ENCODE measurements at regions not wholly inside any gene's neighbourhood (a gene's known extent, or its start where the extent isn't known, plus 50 kb on each side); places are given as distances from the start of the nearest gene placed in this dataset.
A peak's percentile ranks its signal among the peaks of the same experiment; 100 is the strongest.

DNA sequence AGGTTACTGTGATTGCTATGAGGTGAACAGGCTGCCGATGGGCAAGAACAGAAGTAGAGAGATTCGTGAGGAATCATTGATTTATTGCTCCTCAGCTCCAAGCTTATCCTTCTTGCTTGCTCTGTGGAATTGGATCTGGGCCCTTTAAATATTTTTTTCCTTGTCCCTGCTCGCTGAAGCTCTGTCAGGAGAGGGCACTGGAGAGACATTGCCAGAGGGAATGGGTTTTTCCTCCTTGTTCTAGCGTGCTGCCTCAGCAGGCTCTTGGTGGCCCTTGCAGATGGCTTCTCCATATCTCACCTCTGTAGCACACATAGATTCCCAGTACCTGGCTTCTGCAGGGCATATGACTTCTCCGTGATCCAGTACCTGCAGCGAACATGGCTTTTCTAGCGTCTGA lies 67.4 kb downstream of the CNGA2 start:
- TF ChIP-seq, protein P1, sequence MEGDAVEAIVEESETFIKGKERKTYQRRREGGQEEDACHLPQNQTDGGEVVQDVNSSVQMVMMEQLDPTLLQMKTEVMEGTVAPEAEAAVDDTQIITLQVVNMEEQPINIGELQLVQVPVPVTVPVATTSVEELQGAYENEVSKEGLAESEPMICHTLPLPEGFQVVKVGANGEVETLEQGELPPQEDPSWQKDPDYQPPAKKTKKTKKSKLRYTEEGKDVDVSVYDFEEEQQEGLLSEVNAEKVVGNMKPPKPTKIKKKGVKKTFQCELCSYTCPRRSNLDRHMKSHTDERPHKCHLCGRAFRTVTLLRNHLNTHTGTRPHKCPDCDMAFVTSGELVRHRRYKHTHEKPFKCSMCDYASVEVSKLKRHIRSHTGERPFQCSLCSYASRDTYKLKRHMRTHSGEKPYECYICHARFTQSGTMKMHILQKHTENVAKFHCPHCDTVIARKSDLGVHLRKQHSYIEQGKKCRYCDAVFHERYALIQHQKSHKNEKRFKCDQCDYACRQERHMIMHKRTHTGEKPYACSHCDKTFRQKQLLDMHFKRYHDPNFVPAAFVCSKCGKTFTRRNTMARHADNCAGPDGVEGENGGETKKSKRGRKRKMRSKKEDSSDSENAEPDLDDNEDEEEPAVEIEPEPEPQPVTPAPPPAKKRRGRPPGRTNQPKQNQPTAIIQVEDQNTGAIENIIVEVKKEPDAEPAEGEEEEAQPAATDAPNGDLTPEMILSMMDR (IDR thresholded peaks at IDR 0.05): peak in 1 of 7 experiments; percentile 17
- no peak for TF ChIP-seq POLR2A (IDR thresholded peaks at IDR 0.05)
